Osteocyte (in vitro differentiated cells): ENCODE measurements at regions not wholly inside any gene's neighbourhood (a gene's known extent, or its start where the extent isn't known, plus 50 kb on each side); places are given as distances from the start of the nearest gene placed in this dataset.

Experiments used
- DNase-seq: peaks from one replicate; pipeline ENCODE4 v3.0.0; 2021; ENCODE audit warnings: mixed read lengths; ENCODE audit not compliant: unreplicated experiment; ENCODE audit errors: extremely low spot score
- H3K27ac Mint-ChIP-seq: one replicate; pipeline ENCODE4 v1.8.0; 2021; ENCODE audit warnings: mild to moderate bottlenecking, mixed read lengths; ENCODE audit not compliant: unreplicated experiment
- H3K27me3 Mint-ChIP-seq: one replicate; pipeline ENCODE4 v1.8.0; 2021; ENCODE audit warnings: mixed read lengths; ENCODE audit not compliant: unreplicated experiment
- H3K36me3 Mint-ChIP-seq: one replicate; pipeline ENCODE4 v1.8.0; 2021; ENCODE audit warnings: mixed read lengths; ENCODE audit not compliant: unreplicated experiment
- H3K4me1 Mint-ChIP-seq: one replicate; pipeline ENCODE4 v1.8.0; 2021; ENCODE audit warnings: mixed read lengths; ENCODE audit not compliant: unreplicated experiment
- H3K4me3 Mint-ChIP-seq: one replicate; pipeline ENCODE4 v1.8.0; 2021; ENCODE audit warnings: mild to moderate bottlenecking, moderate library complexity, mixed read lengths; ENCODE audit not compliant: unreplicated experiment
- H3K9me3 Mint-ChIP-seq: one replicate; pipeline ENCODE4 v1.8.0; 2021; ENCODE audit warnings: mixed read lengths; ENCODE audit not compliant: unreplicated experiment
- CTCF ChIP-seq: fragments of 200-600 bp; sonication (generic); IDR thresholded peaks from 2 replicates; pipeline ENCODE4 v1.5.0; 2021; ENCODE audit warnings: antibody characterized with exemption, mild to moderate bottlenecking, moderate library complexity

DNA sequence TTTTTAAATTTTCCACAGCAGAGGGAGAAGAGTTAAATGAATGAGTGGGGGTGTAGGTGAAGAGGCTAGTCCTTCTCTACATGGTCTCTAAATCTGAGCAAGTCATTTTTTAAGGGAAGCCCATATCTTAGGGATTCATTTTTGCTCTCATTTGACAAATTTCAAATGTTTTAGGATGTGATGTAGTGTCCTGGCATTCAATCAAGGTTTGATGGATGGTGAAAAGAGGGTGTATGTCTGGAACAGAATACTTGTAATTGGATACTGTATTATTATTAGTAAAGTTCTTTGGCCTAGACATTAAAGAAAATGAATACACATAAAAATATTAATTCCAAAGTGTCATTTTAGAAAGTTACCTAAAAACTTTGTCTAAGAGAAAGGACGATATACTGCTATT, 167.8 kb upstream of the PTBP2 start:
- H3K4me3 Mint-ChIP-seq: no peak overlapping the region
- no peaks in the 10 kb centered on the region for H3K36me3 Mint-ChIP-seq
- no peak for DNase-seq
- no peaks in the 10 kb centered on the region for H3K27me3 Mint-ChIP-seq
- no peak overlapping the region for H3K27ac Mint-ChIP-seq
- H3K4me1 Mint-ChIP-seq: peaks cover 6% of the 10 kb centered on the region
- no peaks in the 10 kb centered on the region for H3K9me3 Mint-ChIP-seq
- TF ChIP-seq CTCF: no peak

DNA sequence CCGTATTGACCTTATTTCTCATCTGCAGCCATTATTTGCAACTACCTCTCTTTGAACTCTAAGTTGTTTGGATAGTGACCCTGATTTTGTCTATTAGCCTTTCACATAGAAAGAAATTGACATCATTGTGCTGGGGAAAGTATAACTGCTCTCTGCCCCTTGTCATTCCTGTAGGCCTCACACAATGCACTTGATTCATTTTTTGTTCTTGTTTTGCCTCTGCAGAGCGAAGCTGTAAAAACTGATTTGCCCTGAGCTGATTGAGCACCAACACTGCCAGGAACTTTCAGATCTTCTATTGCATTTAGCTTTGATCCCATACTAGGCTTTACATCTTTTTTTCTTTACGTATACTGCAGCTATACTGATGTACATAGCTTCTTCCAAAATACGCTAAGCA, 167.2 kb upstream of the PTBP2 start:
- Mint-ChIP-seq H3K9me3 (no peaks in the 10 kb centered on the region), H3K27ac (no peak overlapping the region), H3K4me3 (no peak overlapping the region)

GRCh38 chr1:96557336-96557735, 164.2 kb upstream of the PTBP2 start:
- no peak for TF ChIP-seq CTCF
- Mint-ChIP-seq H3K4me1 (peaks cover 23% of the 10 kb centered on the region), H3K27me3 (no peaks in the 10 kb centered on the region), H3K9me3 (peaks cover 5% of the 10 kb centered on the region), H3K36me3 (peaks cover 4% of the 10 kb centered on the region), H3K4me3 (no peak overlapping the region), H3K27ac (no peak overlapping the region)
- DNase-seq: no peak

More for the DNA sequence above, 167.2 kb upstream of the PTBP2 start:
- DNase-seq: no peak
- Mint-ChIP-seq H3K36me3 (no peaks in the 10 kb centered on the region), H3K27me3 (no peaks in the 10 kb centered on the region), H3K4me1 (peaks cover 9% of the 10 kb centered on the region)
- TF ChIP-seq CTCF: no peak

GRCh38 chr1:96558635-96559034, 162.9 kb upstream of the PTBP2 start:
- H3K4me3 Mint-ChIP-seq: no peak overlapping the region
- peaks cover 4% of the 10 kb centered on the region for H3K36me3 Mint-ChIP-seq
- no peak overlapping the region for H3K27ac Mint-ChIP-seq
- DNase-seq: no peak
- peaks cover 5% of the 10 kb centered on the region for H3K9me3 Mint-ChIP-seq
- TF ChIP-seq CTCF: no peak
- H3K4me1 Mint-ChIP-seq: peaks cover 23% of the 10 kb centered on the region
- H3K27me3 Mint-ChIP-seq: no peaks in the 10 kb centered on the region

DNA sequence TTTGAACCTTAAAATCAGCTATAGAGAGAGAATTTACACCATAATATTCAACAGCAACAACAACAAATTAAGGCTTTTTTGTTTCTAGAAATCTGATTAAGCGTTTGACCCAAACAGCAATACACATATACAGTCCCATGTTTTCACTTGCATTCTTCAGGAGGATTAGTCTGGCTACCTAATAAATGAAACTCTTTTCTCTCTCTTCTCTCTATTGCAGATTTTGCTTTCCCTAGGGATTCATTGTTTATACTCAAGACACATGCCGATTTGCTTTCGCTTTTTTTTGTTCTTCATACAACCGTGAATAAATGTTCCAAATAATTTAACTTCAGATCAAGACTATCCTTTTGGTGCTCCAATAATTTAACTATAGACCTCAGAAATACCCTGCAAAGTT, 162.4 kb upstream of the PTBP2 start:
- H3K27me3 Mint-ChIP-seq: no peaks in the 10 kb centered on the region
- H3K27ac Mint-ChIP-seq: peak overlapping the region; percentile 89
- DNase-seq: no peak
- no peak for TF ChIP-seq CTCF
- H3K36me3 Mint-ChIP-seq: peaks cover 7% of the 10 kb centered on the region
- peaks cover 7% of the 10 kb centered on the region for H3K9me3 Mint-ChIP-seq
- peak overlapping the region; percentile 12 for H3K4me3 Mint-ChIP-seq
- H3K4me1 Mint-ChIP-seq: peaks cover 23% of the 10 kb centered on the region
